ENCODE measurements at regions not wholly inside any gene's neighbourhood (a gene's known extent, or its start where the extent isn't known, plus 50 kb on each side); places are given as distances from the start of the nearest gene placed in this dataset.

DNA sequence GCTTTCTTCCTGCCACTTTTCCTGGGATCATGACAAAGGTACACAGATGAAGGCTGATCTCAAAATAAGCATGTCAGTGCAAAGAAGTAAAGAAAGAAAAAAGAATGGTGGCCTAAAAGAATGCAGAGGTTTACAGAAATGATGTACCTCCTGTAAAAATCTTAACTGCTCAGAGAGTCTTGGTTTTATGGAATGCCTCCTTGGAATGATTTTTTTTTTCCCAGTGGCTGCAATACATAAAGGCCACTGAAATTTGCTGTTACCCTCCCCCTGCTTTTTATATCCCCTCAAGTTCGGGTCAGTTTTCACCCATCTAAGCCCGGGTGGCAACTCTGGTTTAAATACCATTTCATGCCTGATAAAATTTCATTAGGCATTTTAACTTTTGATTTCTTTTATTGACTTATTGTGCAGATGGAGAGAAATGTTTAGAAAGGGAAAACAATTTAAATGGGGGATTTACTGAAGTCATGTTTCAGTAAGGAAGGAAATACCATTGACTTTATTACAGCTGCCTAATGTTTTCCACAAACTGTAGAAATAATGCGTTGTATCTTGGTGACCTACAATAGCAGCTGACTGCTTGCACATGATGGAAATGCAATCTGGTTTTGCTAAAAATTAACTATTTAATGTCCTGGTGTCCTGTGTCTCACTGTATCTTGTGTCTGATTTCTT is 102.5 kb downstream of the SAMD9 start:
- DNase-seq, result no peak

- DNase-seq, result no peak
Measured at GRCh38 chr7:93014410-93014809, 103.4 kb downstream of the SAMD9 start.

GRCh38 chr7:93013446-93014061 is 104.2 kb downstream of the SAMD9 start:
- DNase-seq, result no peak

DNA sequence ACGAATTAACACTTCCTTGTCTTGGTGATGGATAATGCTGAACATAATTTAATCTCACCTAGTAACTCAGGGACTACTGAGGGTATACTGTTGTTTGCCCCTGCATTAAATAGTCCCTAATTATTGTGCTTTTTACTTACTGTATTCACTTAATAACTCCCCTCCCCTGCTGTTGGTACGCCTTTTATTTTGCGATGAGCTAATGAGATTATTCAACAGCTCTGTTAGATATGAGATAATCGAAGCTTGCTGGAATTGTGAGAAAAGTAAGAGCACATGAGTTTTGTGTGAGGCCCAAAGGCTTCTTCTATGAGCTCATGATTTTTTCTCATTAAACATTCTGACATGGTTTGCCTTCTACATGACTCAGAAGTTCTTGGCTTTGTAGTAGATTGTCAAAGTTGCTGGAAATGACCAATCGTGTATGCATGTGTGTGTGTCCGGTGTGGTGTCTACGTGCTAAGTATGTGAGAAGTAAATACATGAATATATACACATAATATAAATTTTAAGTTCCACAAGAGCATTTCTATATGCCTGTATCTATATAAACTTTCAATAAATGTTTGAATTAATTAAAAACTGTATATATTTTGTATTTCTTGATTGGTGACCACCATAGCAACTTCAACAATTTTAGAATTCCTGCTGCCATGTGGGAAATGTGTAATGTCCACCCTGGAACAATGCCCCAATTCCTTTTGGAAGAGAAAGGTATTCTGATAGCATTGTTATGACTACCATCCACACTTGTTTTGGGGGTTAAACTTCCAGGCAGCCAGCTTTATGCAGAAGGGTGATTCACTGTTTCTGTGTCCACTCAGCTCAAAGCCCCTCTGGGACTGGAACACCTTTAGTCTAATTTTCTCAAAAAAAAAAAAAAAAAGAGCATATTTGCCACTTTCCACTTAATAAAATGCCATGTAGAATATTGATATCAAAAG is 106.2 kb downstream of the SAMD9 start:
- no peak for DNase-seq

DNA sequence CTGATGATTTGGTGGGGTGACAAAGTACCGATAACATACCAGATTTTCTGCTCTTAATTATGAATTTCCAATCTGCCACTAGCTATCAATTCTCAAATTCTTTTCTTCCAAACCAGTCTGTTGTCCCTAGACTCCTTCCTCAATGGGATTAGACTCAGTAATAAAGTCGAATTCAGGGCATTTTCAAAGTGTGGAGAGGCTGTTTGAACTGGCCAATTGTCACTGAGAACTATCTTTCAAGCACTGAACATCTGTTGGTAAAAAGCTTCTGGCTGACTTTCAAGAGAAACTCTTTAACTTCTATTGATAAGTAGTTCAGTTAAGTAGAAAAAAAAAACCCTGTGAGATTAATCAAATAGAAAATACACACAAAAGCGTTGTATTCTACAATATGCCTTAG is 108.9 kb downstream of the SAMD9 start:
- DNase-seq, result no peak

GRCh38 chr7:93006480-93007095 is 111.2 kb downstream of the SAMD9 start:
- DNase-seq, result no peak

- no peak for DNase-seq
Measured at GRCh38 chr7:93004906-93005305, 112.9 kb downstream of the SAMD9 start.

DNA sequence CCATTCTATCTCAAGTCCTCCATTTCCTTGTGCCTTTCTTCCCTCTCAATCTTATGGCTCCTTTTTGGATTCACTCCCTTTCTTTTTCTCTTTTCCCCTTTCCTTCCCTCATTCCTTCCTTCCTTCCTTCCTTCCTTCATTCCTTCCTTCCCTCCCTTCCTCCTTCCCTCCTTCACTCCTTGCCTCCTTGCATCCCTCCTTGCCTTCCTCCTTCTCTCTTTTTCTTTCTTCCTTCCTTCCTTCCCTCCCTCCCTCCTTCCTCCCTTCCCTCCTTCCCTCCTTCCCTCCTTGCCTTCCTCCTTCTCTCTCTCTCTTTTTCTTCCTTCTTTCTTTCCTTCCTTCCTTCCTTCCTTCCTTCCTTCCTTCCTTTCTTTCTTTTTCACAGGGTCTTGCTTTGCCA is 120.1 kb downstream of the SAMD9 start:
- DNase-seq, result no peak

GRCh38 chr7:92997152-92997551 is 120.6 kb downstream of the SAMD9 start:
- no peak for DNase-seq

GRCh38 chr7:92994901-92995300 is 122.9 kb downstream of the SAMD9 start:
- DNase-seq, result no peak

GRCh38 chr7:92992932-92993331 is 124.8 kb downstream of the SAMD9 start:
- DNase-seq, result no peak

- no peak for DNase-seq
Measured at GRCh38 chr7:92992483-92992882, 125.3 kb downstream of the SAMD9 start.

GRCh38 chr7:92991190-92991589 is 126.6 kb downstream of the SAMD9 start:
- no peak for DNase-seq

DNA sequence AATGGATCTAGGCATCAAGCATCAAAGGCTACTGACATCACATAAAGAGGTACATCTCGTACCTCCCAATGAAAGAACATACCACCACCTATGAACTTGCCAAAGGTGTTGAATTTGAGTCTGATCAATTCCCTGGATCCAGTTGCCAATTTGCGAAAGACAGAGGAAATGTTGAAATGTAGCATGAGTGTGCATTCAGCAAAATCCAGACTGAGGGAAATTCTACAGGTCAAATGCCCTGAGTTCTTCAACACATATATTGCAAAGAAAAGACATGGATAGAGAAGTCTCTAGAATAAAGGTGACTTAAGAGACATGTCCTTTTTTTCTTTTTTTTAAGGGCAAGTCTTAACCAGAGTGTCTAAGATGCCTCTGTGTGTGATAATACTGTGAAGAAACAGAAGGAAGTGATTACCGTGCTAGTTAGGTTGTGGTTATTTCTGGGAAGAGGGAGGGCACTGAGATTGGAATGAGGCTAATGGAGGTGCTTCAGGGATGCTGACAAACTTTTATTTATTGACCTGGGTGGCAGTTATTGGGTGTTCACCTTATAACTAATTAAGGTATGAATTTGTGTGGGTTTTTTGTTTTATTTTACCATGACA is 128.7 kb downstream of the SAMD9 start:
- no peak for DNase-seq

- DNase-seq, result no peak
Measured at GRCh38 chr7:92988051-92988450, 129.7 kb downstream of the SAMD9 start.

DNA sequence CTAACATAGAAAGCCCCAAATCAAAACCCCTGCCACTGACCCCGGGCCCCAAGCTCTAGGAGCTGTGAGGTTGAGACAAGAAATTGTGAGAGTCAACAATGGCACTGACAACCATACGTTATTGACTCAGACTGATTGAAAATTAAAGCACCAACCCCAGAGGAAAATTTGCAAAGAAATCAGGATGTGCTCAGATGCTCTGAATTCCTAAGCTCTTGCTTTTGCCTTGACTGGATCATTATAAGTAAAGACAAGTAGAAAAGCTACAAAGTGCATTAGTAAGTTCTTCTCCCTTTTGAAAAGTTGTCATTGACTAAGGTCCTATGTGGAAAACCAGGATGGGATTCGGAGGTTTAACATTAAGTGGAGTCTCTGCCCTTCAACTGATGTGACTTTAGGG is 130.2 kb downstream of the SAMD9 start:
- DNase-seq, result no peak

DNA sequence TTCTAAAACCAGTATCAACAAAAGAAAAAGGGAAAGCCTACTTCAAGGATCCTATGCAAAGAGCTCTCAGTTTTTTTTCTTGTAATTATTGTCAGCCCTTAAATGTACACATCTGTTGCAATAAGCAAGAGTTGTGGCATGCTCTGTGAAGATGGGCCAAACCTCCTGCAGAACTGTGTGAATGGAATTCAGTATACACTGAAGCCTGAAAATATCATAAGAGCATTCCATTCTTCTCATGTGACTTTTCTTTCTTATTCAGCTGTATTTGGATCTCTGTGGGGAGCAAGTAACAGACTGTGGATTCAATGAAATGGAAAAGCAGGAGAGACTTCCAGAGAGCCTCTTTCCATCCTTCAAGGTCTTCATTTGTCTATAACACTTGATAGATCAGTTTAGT is 130.7 kb downstream of the SAMD9 start:
- DNase-seq, result no peak

GRCh38 chr7:92982928-92983327 is 134.9 kb downstream of the SAMD9 start:
- DNase-seq, result no peak

DNA sequence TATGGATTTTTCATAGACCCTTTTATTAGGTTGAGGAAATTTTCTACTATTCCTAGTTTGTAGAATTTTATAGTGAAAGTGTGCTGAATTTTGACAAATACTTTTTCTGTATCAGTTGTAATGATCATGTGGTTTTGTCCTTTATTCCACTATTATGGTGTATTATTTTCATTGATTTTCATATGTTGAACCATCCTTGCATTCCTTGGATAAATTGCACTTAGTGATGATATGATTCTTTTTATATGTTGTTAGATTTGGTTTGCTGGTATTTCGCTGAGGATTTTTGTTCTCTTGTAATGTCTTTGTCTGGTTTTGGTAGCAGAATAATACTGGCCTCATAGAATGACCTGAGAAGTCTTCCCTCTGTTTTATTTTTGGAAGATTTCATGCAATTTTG is 140.6 kb upstream of the CDK6 start:
- DNase-seq, result no peak

- DNase-seq, result no peak
Measured at GRCh38 chr7:92973974-92974373, 137.6 kb upstream of the CDK6 start.

GRCh38 chr7:92973293-92973731 is 136.9 kb upstream of the CDK6 start:
- no peak for DNase-seq

DNA sequence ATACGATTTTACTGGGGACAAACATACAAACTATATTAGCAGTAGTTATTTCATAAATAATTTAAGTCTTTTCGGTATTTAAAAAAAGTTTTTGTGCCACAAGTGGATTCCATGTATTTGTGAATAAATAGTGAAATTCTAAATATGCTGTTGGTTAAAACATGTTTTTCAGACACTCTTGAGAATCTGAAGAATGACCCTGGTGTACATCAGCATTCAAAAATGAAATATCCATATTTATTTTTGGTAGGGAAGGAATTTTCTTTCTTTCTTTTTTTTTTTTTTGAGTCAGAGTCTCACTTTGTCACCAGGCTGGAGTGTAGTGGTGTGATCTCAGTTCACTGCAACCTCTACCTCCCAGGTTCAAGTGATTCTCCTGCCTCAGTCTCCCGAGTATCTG is 136.1 kb upstream of the CDK6 start:
- DNase-seq, result no peak

GRCh38 chr7:92969061-92969460 is 132.7 kb upstream of the CDK6 start:
- DNase-seq, result no peak

Measured in CD4-positive, alpha-beta T cell treated with Interleukin-17A for 4 hours (primary cell).